Memory B cell (primary cell): ENCODE measurements at regions not wholly inside any gene's neighbourhood (a gene's known extent, or its start where the extent isn't known, plus 50 kb on each side); places are given as distances from the start of the nearest gene placed in this dataset.

ENCODE experiments used
- ATAC-seq: fragments of 150-1000 bp; cut with Tn5 transposase; 2 replicates; pipeline ENCODE4 v1.10.0; 2021; ENCODE audit warnings: low read depth, mild to moderate bottlenecking, moderate library complexity
- DNase-seq, 2 donors: peaks; one replicate each; pipeline ENCODE4 v3.0.0; 2022; ENCODE audit warnings: low spot score in 2 of 2
- H3K27ac Mint-ChIP-seq: one replicate; pipeline ENCODE4 v1.8.0; 2022; ENCODE audit warnings: mild to moderate bottlenecking, moderate library complexity, mixed read lengths
- H3K27me3 Mint-ChIP-seq: one replicate; pipeline ENCODE4 v1.8.0; 2022; ENCODE audit warnings: mixed read lengths
- H3K36me3 Mint-ChIP-seq: one replicate; pipeline ENCODE4 v1.8.0; 2022; ENCODE audit warnings: mild to moderate bottlenecking, mixed read lengths
- H3K4me1 Mint-ChIP-seq: one replicate; pipeline ENCODE4 v1.8.0; 2022; ENCODE audit warnings: mixed read lengths
- H3K4me3 Mint-ChIP-seq: one replicate; pipeline ENCODE4 v1.8.0; 2022; ENCODE audit warnings: mild to moderate bottlenecking, moderate library complexity, mixed read lengths
- H3K9me3 Mint-ChIP-seq: one replicate; pipeline ENCODE4 v1.8.0; 2022; ENCODE audit warnings: mixed read lengths

DNA sequence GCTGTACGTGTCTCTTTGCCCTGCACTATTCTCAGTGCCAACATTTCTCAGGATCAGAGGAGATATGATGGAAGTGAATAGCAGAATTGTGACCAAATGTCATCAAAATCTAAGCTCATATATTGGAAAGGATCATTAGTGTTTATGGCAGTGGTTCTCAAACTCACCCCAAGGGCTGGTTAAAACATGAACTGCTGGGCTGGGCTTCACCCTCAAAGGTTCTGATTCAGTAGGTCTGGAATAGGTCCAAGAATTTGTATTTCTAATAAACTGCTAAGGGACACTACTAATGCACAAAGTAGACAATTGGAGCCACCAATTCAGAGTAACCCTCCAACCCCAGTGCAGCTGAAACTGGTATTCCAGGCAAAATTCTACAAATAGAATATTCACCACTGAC is 317.9 kb upstream of the UBE2E3 start:
- Mint-ChIP-seq H3K4me1 (no peaks in the 10 kb centered on the region), H3K27ac (no peak overlapping the region), H3K27me3 (peaks cover 11% of the 10 kb centered on the region), H3K9me3 (peaks cover 2% of the 10 kb centered on the region), H3K36me3 (no peaks in the 10 kb centered on the region), H3K4me3 (no peak overlapping the region)
- DNase-seq (no peak), ATAC-seq (no peak)

- H3K27me3 Mint-ChIP-seq = peaks cover 9% of the 10 kb centered on the region
- no peak overlapping the region for H3K4me3 Mint-ChIP-seq
- no peak overlapping the region for H3K27ac Mint-ChIP-seq
- no peaks in the 10 kb centered on the region for H3K9me3 Mint-ChIP-seq
- ATAC-seq (no peak), DNase-seq (no peak)
- H3K36me3 Mint-ChIP-seq = no peaks in the 10 kb centered on the region
- no peaks in the 10 kb centered on the region for H3K4me1 Mint-ChIP-seq
These were observed 318.7 kb upstream of the UBE2E3 start for GRCh38 chr2:180661686-180662030.

- H3K36me3 Mint-ChIP-seq = no peaks in the 10 kb centered on the region
- no peak overlapping the region for H3K4me3 Mint-ChIP-seq
- H3K27ac Mint-ChIP-seq = no peak overlapping the region
- ATAC-seq (no peak), DNase-seq (no peak)
- H3K9me3 Mint-ChIP-seq = no peaks in the 10 kb centered on the region
- H3K4me1 Mint-ChIP-seq = no peaks in the 10 kb centered on the region
- peaks cover 9% of the 10 kb centered on the region for H3K27me3 Mint-ChIP-seq
These were observed 319.3 kb upstream of the UBE2E3 start for GRCh38 chr2:180660881-180661685.

DNA sequence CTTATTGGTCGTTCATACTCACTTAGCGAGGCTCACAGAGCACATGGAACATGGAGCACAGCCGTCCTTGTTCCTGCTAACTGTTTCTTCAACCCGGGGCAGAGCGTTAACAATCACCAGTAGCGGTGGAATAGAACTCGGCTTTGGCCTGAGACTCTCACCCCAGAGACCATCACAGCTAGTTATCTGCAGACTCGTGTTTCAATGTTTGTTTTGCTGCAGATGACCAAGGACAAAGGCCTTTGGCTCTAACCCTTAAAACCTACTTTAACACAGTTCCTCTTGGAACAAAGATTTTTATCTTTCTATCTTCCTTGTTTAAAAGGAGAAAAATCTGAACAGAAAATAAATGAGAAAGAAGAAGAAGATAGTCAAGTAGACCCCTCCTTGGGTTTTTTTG is 320.2 kb upstream of the UBE2E3 start:
- Mint-ChIP-seq H3K4me1 (no peaks in the 10 kb centered on the region), H3K27me3 (peaks cover 9% of the 10 kb centered on the region), H3K4me3 (no peak overlapping the region), H3K27ac (no peak overlapping the region), H3K9me3 (no peaks in the 10 kb centered on the region), H3K36me3 (no peaks in the 10 kb centered on the region)
- DNase-seq = no peak
- no peak for ATAC-seq

GRCh38 chr2:180657054-180657453 is 323.4 kb upstream of the UBE2E3 start:
- ATAC-seq (no peak), DNase-seq (no peak)
- no peaks in the 10 kb centered on the region for H3K4me1 Mint-ChIP-seq
- no peak overlapping the region for H3K27ac Mint-ChIP-seq
- no peaks in the 10 kb centered on the region for H3K9me3 Mint-ChIP-seq
- H3K4me3 Mint-ChIP-seq = no peak overlapping the region
- H3K36me3 Mint-ChIP-seq = no peaks in the 10 kb centered on the region
- H3K27me3 Mint-ChIP-seq = peaks cover 2% of the 10 kb centered on the region

DNA sequence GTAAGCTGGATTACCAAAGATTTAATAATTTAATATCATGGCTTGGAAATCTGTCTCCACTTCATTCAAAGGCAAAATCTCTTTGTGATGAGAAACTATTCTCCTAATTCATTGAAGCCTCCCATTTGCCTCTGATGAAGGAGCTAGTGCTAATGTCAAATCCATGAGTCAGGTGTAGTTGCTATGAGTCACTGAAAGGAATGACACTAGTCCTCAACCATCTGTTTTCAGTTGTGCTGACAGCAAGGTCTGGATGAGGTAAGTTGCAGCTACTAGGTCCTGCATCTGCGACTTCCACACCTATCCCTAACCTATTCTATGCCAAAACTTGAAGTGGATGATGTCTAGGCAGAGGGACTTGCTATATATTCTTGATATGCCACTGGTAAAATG is 324.0 kb upstream of the UBE2E3 start:
- ATAC-seq (no peak), DNase-seq (no peak)
- Mint-ChIP-seq H3K9me3 (no peaks in the 10 kb centered on the region), H3K4me1 (no peaks in the 10 kb centered on the region), H3K27ac (no peak overlapping the region), H3K4me3 (no peak overlapping the region), H3K36me3 (no peaks in the 10 kb centered on the region), H3K27me3 (peaks cover 2% of the 10 kb centered on the region)

DNA sequence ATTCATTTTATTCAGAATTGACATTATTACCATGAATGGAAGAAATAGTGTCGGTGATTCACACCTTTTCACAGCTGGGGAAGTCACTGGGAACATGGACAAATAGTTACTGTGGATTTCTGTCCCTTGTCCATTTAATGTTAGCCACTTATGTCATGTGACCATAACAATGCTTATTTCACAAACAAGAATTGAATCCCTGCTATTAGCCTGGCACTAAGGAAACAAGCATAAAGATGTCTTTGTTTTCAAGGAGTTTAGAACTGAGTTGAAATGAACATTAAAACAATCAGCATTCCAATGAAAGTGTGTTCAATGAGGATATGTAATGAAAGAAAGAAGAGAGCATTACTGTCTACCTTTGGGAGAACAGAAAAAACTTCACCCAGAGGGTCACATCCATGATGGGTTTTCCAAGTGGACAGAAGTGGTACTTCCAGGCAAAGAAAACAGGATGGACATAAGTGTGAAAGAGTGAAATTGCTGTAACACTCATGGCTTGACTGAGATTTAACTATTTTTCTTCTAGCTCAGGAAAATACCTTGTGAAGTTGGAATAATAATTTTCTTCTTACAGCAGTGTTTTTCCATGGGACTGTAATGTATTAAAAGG is 324.5 kb upstream of the UBE2E3 start:
- H3K27ac Mint-ChIP-seq = no peak overlapping the region
- H3K9me3 Mint-ChIP-seq = no peaks in the 10 kb centered on the region
- no peaks in the 10 kb centered on the region for H3K4me1 Mint-ChIP-seq
- peaks cover 3% of the 10 kb centered on the region for H3K27me3 Mint-ChIP-seq
- ATAC-seq (no peak), DNase-seq (no peak)
- no peaks in the 10 kb centered on the region for H3K36me3 Mint-ChIP-seq
- H3K4me3 Mint-ChIP-seq = no peak overlapping the region

DNA sequence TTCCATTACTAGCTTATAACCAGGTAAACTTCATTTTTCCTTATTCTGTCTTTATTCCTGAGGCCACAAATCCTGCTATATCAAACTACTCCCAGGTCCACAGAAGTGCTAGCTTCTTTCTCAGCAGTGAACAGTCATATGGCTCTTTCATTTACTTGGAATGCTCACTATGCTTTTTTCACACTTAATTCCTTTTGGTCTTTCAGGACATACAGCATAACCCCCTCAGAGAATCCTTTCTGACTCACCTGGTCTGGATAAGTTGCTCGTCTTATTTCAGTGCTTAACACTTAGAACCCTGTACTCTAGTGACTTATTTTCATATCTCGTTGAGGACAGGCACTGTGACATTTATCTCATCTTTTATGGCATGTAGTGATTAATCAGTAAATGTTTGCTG is 325.0 kb upstream of the UBE2E3 start:
- no peak for ATAC-seq
- Mint-ChIP-seq H3K4me3 (no peak overlapping the region), H3K27ac (no peak overlapping the region), H3K36me3 (no peaks in the 10 kb centered on the region), H3K4me1 (no peaks in the 10 kb centered on the region), H3K27me3 (peaks cover 3% of the 10 kb centered on the region), H3K9me3 (no peaks in the 10 kb centered on the region)
- DNase-seq = no peak

DNA sequence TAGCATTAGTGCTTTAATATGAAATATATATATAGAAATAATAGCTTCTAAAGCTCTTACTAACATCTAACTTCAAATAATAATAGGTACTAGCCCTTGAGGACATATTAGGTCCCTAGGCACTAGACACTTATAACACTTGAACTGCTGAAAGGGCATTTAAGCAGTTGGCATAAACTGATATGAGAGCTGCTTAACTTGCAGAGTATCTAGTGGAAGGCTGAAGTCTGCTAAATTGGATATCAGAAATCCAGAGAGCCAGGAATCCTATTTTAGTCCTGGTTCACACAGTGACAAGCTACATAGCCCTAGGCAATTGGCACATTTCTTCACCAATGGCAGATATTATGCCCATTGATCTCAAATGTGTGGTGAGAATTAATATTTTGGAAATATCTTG is 326.9 kb upstream of the UBE2E3 start:
- H3K4me1 Mint-ChIP-seq = no peaks in the 10 kb centered on the region
- H3K36me3 Mint-ChIP-seq = no peaks in the 10 kb centered on the region
- H3K27me3 Mint-ChIP-seq = peaks cover 2% of the 10 kb centered on the region
- no peaks in the 10 kb centered on the region for H3K9me3 Mint-ChIP-seq
- no peak for ATAC-seq
- no peak overlapping the region for H3K4me3 Mint-ChIP-seq
- no peak overlapping the region for H3K27ac Mint-ChIP-seq
- no peak for DNase-seq

DNA sequence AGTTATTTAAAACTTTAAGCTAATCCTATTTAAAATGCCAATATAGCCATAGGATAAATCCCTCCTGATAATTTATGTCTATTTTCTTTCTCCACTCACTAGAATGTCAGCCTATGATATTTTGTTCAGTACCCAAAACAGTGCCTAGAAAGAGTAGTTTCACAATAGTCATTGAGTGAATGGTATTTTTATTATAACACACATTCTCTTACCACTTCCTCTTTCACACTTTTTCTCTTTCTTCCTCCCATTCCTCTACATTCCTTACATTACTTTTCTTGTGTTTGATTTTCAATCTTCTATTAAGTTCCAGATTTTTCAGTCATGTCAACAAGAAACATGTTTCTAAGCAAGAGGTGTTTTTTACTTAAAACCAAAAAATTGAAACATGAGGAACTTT is 327.6 kb upstream of the UBE2E3 start:
- H3K4me1 Mint-ChIP-seq = no peaks in the 10 kb centered on the region
- DNase-seq (no peak), ATAC-seq (no peak)
- no peak overlapping the region for H3K4me3 Mint-ChIP-seq
- H3K27ac Mint-ChIP-seq = no peak overlapping the region
- H3K36me3 Mint-ChIP-seq = no peaks in the 10 kb centered on the region
- no peaks in the 10 kb centered on the region for H3K9me3 Mint-ChIP-seq
- peaks cover 4% of the 10 kb centered on the region for H3K27me3 Mint-ChIP-seq

- Mint-ChIP-seq H3K4me3 (no peak overlapping the region), H3K27me3 (peaks cover 4% of the 10 kb centered on the region), H3K4me1 (no peaks in the 10 kb centered on the region), H3K36me3 (no peaks in the 10 kb centered on the region), H3K27ac (no peak overlapping the region), H3K9me3 (no peaks in the 10 kb centered on the region)
- ATAC-seq (no peak), DNase-seq (no peak)
These were observed 328.8 kb upstream of the UBE2E3 start for GRCh38 chr2:180651596-180651995.

- ATAC-seq (no peak), DNase-seq (no peak)
- peaks cover 4% of the 10 kb centered on the region for H3K27me3 Mint-ChIP-seq
- H3K36me3 Mint-ChIP-seq = no peaks in the 10 kb centered on the region
- no peaks in the 10 kb centered on the region for H3K9me3 Mint-ChIP-seq
- no peak overlapping the region for H3K4me3 Mint-ChIP-seq
- H3K27ac Mint-ChIP-seq = no peak overlapping the region
- H3K4me1 Mint-ChIP-seq = no peaks in the 10 kb centered on the region
These were observed 332.8 kb upstream of the UBE2E3 start for GRCh38 chr2:180647621-180648020.

- ATAC-seq (no peak), DNase-seq (no peak)
- H3K4me3 Mint-ChIP-seq = no peak overlapping the region
- peaks cover 4% of the 10 kb centered on the region for H3K27me3 Mint-ChIP-seq
- H3K27ac Mint-ChIP-seq = no peak overlapping the region
- no peaks in the 10 kb centered on the region for H3K9me3 Mint-ChIP-seq
- no peaks in the 10 kb centered on the region for H3K36me3 Mint-ChIP-seq
- no peaks in the 10 kb centered on the region for H3K4me1 Mint-ChIP-seq
These were observed 333.2 kb upstream of the UBE2E3 start for GRCh38 chr2:180647221-180647620.

DNA sequence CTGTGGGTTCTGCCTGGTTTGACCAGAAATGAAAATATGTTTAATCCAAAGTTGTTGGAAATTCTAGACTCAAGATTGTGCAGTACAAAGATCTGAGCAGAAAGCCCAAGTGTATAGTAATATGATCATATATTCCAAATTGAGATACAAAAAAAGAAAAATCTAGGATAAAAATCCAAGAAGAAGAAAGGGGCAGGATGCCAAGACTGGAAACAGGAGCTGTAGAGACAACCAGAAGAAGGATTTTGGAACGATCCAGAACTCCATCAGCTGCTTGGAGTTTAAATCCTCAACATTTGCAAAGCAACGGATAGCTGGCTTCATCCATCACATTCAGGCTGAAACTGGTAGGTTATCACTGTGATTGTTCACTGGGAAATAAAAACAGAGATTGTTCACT is 333.6 kb upstream of the UBE2E3 start:
- DNase-seq (no peak), ATAC-seq (no peak)
- Mint-ChIP-seq H3K27me3 (peaks cover 4% of the 10 kb centered on the region), H3K9me3 (no peaks in the 10 kb centered on the region), H3K4me3 (no peak overlapping the region), H3K4me1 (no peaks in the 10 kb centered on the region), H3K27ac (no peak overlapping the region), H3K36me3 (no peaks in the 10 kb centered on the region)

DNA sequence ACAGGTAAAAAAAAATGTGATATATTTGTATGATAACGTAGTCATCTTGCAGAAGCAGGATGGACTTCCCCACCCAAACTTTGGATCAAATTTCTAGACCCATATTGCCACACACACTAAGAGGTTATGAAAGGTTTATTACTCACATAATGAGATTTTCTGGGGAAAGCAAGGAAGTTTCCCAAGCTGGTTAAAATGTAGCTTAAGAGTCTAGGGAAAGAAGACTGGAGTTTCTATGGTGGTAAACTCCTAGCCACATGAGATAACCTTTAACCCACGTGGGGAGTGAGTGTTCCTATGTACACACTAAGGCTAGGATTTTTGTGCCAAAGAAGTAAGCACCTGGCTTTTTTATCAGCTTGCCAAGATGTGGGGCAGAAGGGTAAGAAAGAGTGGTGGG is 335.7 kb upstream of the UBE2E3 start:
- ATAC-seq = no peak
- Mint-ChIP-seq H3K4me3 (no peak overlapping the region), H3K9me3 (peaks cover under 1% of the 10 kb centered on the region), H3K27me3 (peaks cover 3% of the 10 kb centered on the region), H3K4me1 (no peaks in the 10 kb centered on the region), H3K27ac (no peak overlapping the region), H3K36me3 (no peaks in the 10 kb centered on the region)
- no peak for DNase-seq
